Upper lobe of right lung (tissue), 1 donor: ENCODE measurements at regions not wholly inside any gene's neighbourhood (a gene's known extent, or its start where the extent isn't known, plus 50 kb on each side); places are given as distances from the start of the nearest gene placed in this dataset.

Experiments used
- ATAC-seq: fragments of 200-7000 bp; cut with Tn5 transposase; one replicate; pipeline ENCODE4 v1.9.1; 2020; ENCODE audit warnings: mild to moderate bottlenecking, moderate library complexity
- DNase-seq: peaks from one replicate; pipeline ENCODE4 v3.0.0-alpha.2; 2020
- H3K27ac ChIP-seq: fragments of 200-600 bp; one replicate; pipeline ENCODE4 v1.8.0; 2022
- H3K27me3 ChIP-seq: fragments of 200-600 bp; one replicate; pipeline ENCODE4 v1.8.0; 2022; ENCODE audit warnings: mild to moderate bottlenecking
- H3K36me3 ChIP-seq: fragments of 200-600 bp; one replicate; pipeline ENCODE4 v1.8.0; 2022
- H3K4me1 ChIP-seq: fragments of 200-600 bp; one replicate; pipeline ENCODE4 v1.8.0; 2022
- H3K4me3 ChIP-seq: fragments of 200-600 bp; one replicate; pipeline ENCODE4 v1.8.0; 2022; ENCODE audit warnings: mild to moderate bottlenecking
- H3K9me3 ChIP-seq: fragments of 200-600 bp; one replicate; pipeline ENCODE4 v1.8.0; 2022
- intact Hi-C: fragments of 100-400 bp; cut with DNase I; formaldehyde crosslinking; loops from one replicate; pipeline ENCODE4 v1.11.0; 2022
- TF ChIP-seq, protein P1 (sequence below): fragments of 200-600 bp; IDR thresholded peaks from one replicate; pipeline ENCODE4 v1.8.0; 2022; ENCODE audit warnings: antibody characterized with exemption
- donor health status: DM: no; HTN: yes; CAD: no; lungs with severe emphysema.

DNA sequence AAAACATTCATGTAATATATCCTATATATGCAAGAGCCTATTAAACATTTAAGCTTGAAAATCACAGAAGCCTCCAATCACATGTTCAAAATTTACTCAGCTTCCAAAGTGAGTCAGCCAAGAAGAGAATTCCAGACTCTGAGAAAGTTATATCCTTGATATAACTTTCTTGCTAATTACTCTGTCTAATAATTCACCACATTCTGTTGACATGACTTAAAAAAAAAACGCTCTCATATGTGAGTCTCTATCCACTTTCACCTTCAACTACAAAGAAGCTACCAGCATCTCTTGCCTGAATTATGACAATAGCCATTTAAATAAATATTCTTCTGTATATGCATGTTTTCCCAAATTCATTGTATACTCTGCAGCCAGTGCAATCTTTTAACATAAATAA lies 1116.3 kb upstream of the CADM2 start:
- DNase-seq (no peak), ATAC-seq (no peak)
- Histone ChIP-seq H3K27me3 (no peaks in the 10 kb centered on the region), H3K27ac (no peak overlapping the region), H3K4me3 (no peak overlapping the region), H3K9me3 (no peaks in the 10 kb centered on the region), H3K4me1 (no peaks in the 10 kb centered on the region), H3K36me3 (no peaks in the 10 kb centered on the region)
- intact Hi-C loops: no loop called here
- TF ChIP-seq, protein P1, sequence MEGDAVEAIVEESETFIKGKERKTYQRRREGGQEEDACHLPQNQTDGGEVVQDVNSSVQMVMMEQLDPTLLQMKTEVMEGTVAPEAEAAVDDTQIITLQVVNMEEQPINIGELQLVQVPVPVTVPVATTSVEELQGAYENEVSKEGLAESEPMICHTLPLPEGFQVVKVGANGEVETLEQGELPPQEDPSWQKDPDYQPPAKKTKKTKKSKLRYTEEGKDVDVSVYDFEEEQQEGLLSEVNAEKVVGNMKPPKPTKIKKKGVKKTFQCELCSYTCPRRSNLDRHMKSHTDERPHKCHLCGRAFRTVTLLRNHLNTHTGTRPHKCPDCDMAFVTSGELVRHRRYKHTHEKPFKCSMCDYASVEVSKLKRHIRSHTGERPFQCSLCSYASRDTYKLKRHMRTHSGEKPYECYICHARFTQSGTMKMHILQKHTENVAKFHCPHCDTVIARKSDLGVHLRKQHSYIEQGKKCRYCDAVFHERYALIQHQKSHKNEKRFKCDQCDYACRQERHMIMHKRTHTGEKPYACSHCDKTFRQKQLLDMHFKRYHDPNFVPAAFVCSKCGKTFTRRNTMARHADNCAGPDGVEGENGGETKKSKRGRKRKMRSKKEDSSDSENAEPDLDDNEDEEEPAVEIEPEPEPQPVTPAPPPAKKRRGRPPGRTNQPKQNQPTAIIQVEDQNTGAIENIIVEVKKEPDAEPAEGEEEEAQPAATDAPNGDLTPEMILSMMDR: no peak

DNA sequence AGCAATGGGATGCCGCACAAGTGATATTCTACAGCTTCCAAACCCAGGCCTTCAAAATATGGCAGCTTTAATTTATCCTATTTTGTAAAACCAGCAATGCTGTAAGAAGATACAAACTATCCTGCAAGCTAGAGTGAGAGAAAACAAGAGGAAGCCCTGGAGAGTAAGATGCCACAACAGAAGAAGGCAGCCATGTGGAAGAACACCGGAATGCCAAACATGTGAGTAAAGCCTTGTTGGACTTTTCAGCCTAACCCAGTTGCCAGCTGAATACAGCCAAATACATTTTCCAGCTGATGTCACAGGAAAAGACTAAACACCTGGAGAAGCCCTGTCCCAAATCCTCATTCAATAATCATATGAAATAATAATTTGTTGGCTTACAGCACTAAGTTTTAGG lies 1115.1 kb upstream of the CADM2 start:
- no peaks in the 10 kb centered on the region for H3K27me3 ChIP-seq
- H3K9me3 ChIP-seq: no peaks in the 10 kb centered on the region
- DNase-seq (no peak), ATAC-seq (no peak)
- no peak overlapping the region for H3K4me3 ChIP-seq
- TF ChIP-seq, protein P1: no peak
- no peaks in the 10 kb centered on the region for H3K36me3 ChIP-seq
- H3K27ac ChIP-seq: no peak overlapping the region
- intact Hi-C loops: no loop called here
- no peaks in the 10 kb centered on the region for H3K4me1 ChIP-seq

DNA sequence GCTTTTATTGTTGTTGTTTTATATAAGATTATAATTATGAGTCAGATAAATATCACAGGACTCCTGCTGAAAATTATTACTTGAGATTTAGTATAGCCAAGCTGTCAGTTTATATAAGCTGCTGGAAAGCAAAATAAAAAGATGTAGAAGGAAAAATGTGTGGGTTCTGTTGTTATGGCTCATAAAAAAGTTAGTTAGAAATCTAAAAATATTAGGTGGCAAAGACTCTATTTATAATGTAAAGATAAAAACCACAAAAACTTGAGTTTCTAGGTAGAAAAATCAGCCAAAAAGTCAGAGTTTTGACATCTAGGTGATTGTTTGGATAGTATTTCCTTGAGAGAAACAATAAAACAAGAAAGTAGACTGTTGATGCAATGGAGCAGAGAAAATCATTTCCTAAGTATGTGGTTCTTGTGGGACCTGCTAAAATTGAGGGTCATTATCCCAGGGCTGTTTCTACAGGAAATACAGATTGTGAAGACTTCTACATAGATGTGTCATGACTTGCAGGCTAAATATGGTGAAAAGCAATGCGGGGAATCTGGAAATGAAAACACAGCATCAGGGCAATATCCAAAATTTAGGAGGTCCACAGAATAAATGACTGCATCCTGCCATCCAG lies 1109.6 kb upstream of the CADM2 start:
- Histone ChIP-seq H3K27ac (no peak overlapping the region), H3K36me3 (no peaks in the 10 kb centered on the region), H3K4me3 (no peak overlapping the region), H3K9me3 (no peaks in the 10 kb centered on the region), H3K27me3 (no peaks in the 10 kb centered on the region), H3K4me1 (no peaks in the 10 kb centered on the region)
- intact Hi-C loops: no loop called here
- DNase-seq (no peak), ATAC-seq (no peak)
- TF ChIP-seq, protein P1: no peak

DNA sequence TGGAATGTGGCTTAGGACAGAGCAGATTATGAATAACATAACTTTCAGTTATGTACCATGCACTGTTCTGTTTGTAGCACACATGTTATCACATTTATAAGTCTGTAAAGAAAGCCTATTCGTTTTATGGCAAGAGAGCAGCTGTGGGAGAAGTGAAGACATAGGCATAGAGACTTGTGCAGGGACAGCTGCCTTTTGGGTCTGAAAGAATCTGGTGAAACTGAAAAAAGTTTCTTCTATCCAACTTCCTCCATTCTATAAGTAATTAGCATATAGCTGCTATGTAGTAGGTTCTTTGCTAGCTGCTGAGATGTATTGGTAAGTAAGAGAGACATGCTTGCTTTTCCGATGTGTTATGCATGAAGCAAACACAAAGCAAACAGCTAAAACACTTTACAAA lies 1095.4 kb upstream of the CADM2 start:
- H3K4me3 ChIP-seq: no peak overlapping the region
- H3K27ac ChIP-seq: no peak overlapping the region
- H3K9me3 ChIP-seq: no peaks in the 10 kb centered on the region
- intact Hi-C loops: no loop called here
- H3K4me1 ChIP-seq: no peaks in the 10 kb centered on the region
- TF ChIP-seq, protein P1: no peak
- H3K36me3 ChIP-seq: no peaks in the 10 kb centered on the region
- no peaks in the 10 kb centered on the region for H3K27me3 ChIP-seq
- no peak for ATAC-seq
- no peak for DNase-seq

DNA sequence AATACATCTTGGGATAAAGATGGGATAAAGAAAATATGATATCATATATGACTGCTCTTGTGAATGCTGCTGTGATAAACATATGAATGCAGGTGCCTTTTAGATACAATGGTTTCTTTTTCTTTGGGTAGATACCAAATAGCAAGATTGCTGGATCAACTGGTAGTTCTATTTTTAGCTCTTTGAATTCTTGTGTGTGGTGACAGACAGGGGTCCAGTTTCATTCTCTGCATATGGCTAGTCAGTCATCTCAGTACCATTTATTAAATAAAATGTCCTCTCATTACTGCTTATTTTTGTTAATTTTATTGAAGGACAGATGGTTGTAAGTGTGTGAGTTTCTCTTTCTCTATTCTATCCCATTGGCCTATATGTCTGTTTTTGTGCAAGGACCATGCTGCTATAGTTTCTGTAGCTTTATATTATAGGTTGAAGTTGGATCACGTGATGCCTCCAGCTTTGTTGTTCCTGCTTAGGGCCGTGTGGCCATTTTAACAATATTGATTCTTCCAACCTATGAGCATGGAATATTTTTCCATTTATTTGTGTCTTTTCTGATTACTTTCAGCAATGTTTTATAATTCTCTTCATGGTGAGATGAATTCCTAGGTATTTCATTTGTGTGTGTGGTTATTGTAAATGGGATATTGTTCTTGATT lies 1089.8 kb upstream of the CADM2 start:
- no peak for ATAC-seq
- intact Hi-C loops: no loop called here
- TF ChIP-seq, protein P1: no peak
- no peaks in the 10 kb centered on the region for H3K27me3 ChIP-seq
- no peak overlapping the region for H3K27ac ChIP-seq
- no peak for DNase-seq
- no peaks in the 10 kb centered on the region for H3K4me1 ChIP-seq
- H3K9me3 ChIP-seq: no peaks in the 10 kb centered on the region
- no peaks in the 10 kb centered on the region for H3K36me3 ChIP-seq
- no peak overlapping the region for H3K4me3 ChIP-seq

DNA sequence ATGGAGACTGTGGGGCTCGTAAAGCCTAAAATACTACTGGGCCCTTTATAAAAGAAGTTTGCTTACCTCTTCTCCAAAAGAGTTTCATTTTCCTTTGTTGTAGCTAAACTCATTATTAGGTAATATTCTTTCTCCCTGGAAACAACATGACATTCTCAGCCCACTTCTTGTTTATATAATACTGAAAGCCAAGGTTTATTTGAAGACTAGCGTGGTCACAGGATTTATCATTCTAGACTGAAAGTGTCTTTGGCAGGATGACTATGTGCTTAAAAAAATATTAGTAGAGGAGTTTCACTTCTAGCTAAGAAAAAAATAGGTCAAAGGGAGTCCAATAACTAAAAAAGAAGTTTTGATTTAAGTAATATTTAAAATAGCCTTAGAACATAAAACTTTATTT lies 1085.2 kb upstream of the CADM2 start:
- no peaks in the 10 kb centered on the region for H3K9me3 ChIP-seq
- no peaks in the 10 kb centered on the region for H3K27me3 ChIP-seq
- no peak overlapping the region for H3K27ac ChIP-seq
- no peaks in the 10 kb centered on the region for H3K36me3 ChIP-seq
- ATAC-seq: no peak
- no peak for DNase-seq
- H3K4me3 ChIP-seq: no peak overlapping the region
- TF ChIP-seq, protein P1: no peak
- intact Hi-C loops: no loop called here
- H3K4me1 ChIP-seq: no peaks in the 10 kb centered on the region
